GM12891 (cell line): ENCODE measurements at regions not wholly inside any gene's neighbourhood (a gene's known extent, or its start where the extent isn't known, plus 50 kb on each side); places are given as distances from the start of the nearest gene placed in this dataset.

ENCODE experiments used
- POLR2AphosphoS5 ChIP-seq: IDR thresholded peaks from 2 replicates; pipeline ENCODE4 v1.6.1; 2011; ENCODE audit warnings: low read depth, low read length, control low read depth
- SPI1 ChIP-seq: IDR thresholded peaks from 2 replicates; pipeline ENCODE4 v1.6.1; 2011; ENCODE audit warnings: low read depth, low read length, control low read depth
- TAF1 ChIP-seq: IDR thresholded peaks from 2 replicates; pipeline ENCODE4 v1.6.1; 2011; ENCODE audit warnings: low read depth, low read length, control low read depth

DNA sequence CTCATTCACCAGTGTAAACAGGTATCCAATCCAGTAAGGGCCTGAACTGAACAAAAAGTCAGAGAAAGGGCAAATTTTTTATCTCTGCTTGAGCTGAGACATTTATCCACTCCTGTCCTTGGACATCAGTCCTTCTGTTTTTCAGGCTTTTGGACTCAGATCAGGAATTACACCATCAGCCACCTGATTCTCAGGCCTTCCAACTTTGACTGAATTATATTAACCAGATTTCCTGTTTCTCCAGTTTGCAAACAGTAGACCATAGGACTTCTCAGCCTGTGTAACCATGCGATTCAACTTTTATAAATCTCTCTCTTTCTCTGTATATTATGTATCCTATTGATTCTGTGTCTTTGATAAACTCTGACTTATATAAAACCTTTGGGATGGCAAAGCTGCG is 289.3 kb upstream of the CDH2 start:
- TF ChIP-seq POLR2AphosphoS5 (no peak), SPI1 (no peak), TAF1 (no peak)
